C1 segment of cervical spinal cord (tissue), 14 donors: ENCODE measurements at regions not wholly inside any gene's neighbourhood (a gene's known extent, or its start where the extent isn't known, plus 50 kb on each side); places are given as distances from the start of the nearest gene placed in this dataset.
"Not testable (repeated sequence)": the region's sequence is repeated elsewhere in the genome, so short reads cannot be mapped to it uniquely, and the experiment has no call there.

Experiments
- DNase-seq, 14 donors: peaks; one replicate each; lab custom pipeline; 2025; lab: John Stamatoyannopoulos, UW

- no peak for DNase-seq
These were observed 1070.9 kb downstream of the STIM2 start for GRCh38 chr4:27931584-27931983.

- no peak for DNase-seq
These were observed 1074.2 kb downstream of the STIM2 start for GRCh38 chr4:27934871-27935270.

- no peak for DNase-seq
These were observed 1086.2 kb downstream of the STIM2 start for GRCh38 chr4:27946799-27947198.

- DNase-seq, result no peak
These were observed 1086.7 kb downstream of the STIM2 start for GRCh38 chr4:27947302-27947701.

GRCh38 chr4:27964095-27964494, 1103.5 kb downstream of the STIM2 start:
- no peak for DNase-seq

- DNase-seq, result no peak
These were observed 1106.0 kb downstream of the STIM2 start for GRCh38 chr4:27966664-27967063.

- no peak for DNase-seq
These were observed 1112.4 kb downstream of the STIM2 start for GRCh38 chr4:27973056-27973455.

- no peak for DNase-seq
These were observed 1113.1 kb downstream of the STIM2 start for GRCh38 chr4:27973700-27974099.

GRCh38 chr4:27974339-27974738, 1113.7 kb downstream of the STIM2 start:
- no peak for DNase-seq

GRCh38 chr4:27974881-27975280, 1114.2 kb downstream of the STIM2 start:
- not testable (repeated sequence) for DNase-seq

GRCh38 chr4:27978427-27979109, 1117.9 kb downstream of the STIM2 start:
- DNase-seq, result not testable (repeated sequence)

- no peak for DNase-seq
These were observed 1124.9 kb downstream of the STIM2 start for GRCh38 chr4:27985522-27985921.

- no peak for DNase-seq
These were observed 1125.8 kb downstream of the STIM2 start for GRCh38 chr4:27986476-27986875.

- no peak for DNase-seq
These were observed 1141.1 kb downstream of the STIM2 start for GRCh38 chr4:28001698-28002097.

- DNase-seq, result no peak
These were observed 1143.9 kb downstream of the STIM2 start for GRCh38 chr4:28004520-28004919.

- DNase-seq, result no peak
These were observed 1145.4 kb downstream of the STIM2 start for GRCh38 chr4:28006021-28006420.

- DNase-seq, result no peak
These were observed 1147.1 kb downstream of the STIM2 start for GRCh38 chr4:28007693-28008092.

GRCh38 chr4:28009541-28009940, 1148.9 kb downstream of the STIM2 start:
- no peak for DNase-seq

- no peak for DNase-seq
These were observed 1150.1 kb downstream of the STIM2 start for GRCh38 chr4:28010577-28011240.

GRCh38 chr4:28014469-28014868, 1153.8 kb downstream of the STIM2 start:
- no peak for DNase-seq

GRCh38 chr4:28015996-28016395, 1155.4 kb downstream of the STIM2 start:
- DNase-seq, result no peak

GRCh38 chr4:28038253-28038652, 1177.6 kb downstream of the STIM2 start:
- DNase-seq, result not testable (repeated sequence)

GRCh38 chr4:28062562-28062961, 1201.9 kb downstream of the STIM2 start:
- DNase-seq, result no peak
